ENCODE measurements at regions not wholly inside any gene's neighbourhood (a gene's known extent, or its start where the extent isn't known, plus 50 kb on each side); places are given as distances from the start of the nearest gene placed in this dataset.
"Not testable (repeated sequence)": the region's sequence is repeated elsewhere in the genome, so short reads cannot be mapped to it uniquely, and the experiment has no call there.

DNA sequence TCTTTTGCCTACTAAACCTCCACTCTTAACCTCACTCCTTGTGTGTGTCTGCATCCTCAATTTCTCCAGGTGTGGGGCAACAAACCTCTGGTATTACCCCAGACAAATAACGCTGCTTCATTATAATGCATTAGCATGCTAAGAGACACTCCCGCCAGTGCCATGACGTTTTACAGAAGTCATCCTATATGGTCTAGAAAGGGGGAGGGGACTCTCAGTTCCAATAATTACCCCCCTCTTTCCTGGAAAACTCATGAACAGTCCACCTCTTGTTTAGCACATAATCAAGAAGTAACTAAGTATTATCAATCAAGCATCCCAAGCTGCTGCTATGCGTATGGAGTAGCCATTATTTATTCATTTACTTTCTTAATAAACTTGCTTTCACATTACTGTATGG lies 364.5 kb downstream of the TYW1 start:
- DNase-seq = no peak

- DNase-seq = no peak
These were observed 367.9 kb downstream of the TYW1 start for GRCh38 chr7:67364441-67365017.

- peak; percentile 49 for DNase-seq
These were observed 375.0 kb downstream of the TYW1 start for GRCh38 chr7:67371429-67372305.

GRCh38 chr7:67373389-67373788 lies 376.8 kb downstream of the TYW1 start:
- DNase-seq = not testable (repeated sequence)

GRCh38 chr7:67375427-67375826 lies 378.8 kb downstream of the TYW1 start:
- DNase-seq = no peak

DNA sequence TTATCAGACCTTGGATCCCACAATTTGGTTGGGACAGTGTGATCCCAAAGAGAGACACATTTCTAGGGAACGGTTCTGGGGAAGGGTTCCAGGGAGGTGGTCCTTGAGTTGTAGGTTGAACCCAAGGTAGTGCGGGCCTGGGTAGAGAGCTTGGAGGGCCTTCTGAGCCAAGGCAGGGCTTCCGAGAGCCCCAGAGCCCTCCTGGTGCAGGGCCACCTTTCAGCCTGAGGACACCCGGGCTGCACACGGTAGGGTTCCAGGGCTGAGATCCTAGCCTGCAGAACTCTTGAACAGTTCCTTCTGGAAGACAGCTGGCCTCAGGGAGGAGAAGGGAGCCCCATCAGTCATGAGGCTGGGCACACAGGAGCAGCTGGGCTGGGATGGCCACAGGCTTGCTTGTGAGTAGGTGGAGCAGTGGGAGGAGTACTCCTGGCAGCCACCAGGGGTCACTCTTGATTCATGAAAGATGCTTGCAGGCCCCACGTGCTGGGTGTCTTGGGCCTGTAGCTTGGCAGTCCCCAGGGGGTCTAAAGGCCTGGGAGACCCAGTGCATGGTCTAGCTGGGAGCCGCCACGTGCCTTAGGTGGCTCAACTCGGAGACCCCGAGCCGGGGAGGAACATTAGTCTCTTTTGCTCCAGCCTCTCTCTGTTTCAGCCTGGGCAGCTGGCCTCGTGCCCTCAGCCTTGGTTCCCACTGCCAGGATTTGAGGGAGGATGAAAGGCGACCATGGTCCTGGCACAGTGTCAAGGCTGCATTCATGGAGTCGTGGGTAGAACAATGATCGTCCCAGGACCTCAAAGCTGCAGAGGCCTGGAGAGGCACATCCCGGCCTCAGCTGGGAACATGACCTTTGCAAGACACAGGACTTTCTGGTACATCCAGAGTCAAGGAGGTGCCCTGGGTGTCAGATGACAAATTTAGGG lies 381.6 kb downstream of the TYW1 start:
- DNase-seq = peak; percentile 63

DNA sequence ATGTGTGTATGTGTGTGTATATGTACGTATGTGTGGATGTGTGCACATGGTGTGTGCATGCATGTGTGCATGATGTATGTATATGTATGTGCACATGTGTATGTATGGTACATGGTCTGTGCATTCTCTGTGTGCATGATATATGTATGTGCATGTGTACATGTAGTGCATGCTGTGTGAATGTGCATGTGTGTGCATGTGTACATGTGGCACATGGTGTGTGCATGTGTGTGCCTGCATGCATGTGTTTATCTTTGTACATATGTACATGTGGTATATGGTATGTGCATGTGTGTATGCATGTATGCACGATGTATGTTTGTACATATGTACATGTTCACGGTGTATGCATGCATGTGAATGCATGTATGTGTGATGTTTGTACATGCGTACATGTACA lies 383.7 kb downstream of the TYW1 start:
- DNase-seq = no peak

DNA sequence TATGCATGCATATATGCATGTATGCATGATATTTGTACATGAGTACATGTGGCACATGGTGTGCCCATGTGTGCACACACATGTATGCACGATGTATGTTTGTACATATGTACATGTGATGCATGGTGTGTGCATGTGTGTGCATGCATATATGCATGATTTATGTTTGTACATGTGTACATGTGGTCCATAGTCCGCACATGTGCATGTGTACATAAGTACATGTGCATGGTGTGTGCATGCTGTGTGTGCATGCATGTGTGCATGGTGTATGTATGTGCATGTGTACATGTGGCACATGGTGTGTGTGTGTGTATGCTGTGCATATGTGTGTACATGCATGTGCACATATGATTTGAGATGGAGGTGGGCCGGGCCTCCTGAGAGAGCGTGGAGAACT lies 384.2 kb downstream of the TYW1 start:
- DNase-seq = no peak

GRCh38 chr7:67387851-67388250 lies 391.2 kb downstream of the TYW1 start:
- DNase-seq = no peak

DNA sequence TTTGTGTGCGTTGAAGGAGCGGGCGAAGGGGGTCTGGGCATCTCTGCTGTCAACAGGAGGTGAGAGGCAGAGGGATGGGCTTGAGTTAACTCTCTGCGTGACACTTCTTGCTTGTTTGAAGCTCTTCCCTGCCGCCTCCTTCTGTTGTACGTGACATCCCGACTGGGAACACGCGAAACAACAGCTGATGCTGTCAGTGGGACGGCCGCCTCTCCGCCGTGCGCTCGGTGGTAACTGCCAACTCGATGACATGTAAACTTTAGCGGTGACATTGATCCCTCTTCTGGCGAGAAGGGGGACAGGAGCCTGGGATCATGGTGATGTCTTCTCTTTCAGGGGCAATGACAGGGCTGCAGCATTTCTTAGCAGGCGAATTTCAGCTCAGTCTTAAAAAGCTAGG lies 394.5 kb downstream of the TYW1 start:
- DNase-seq = no peak

GRCh38 chr7:67392596-67393438 lies 396.2 kb downstream of the TYW1 start:
- peak; percentile 16 for DNase-seq

GRCh38 chr7:67393903-67394302 lies 397.3 kb downstream of the TYW1 start:
- no peak for DNase-seq

GRCh38 chr7:67398916-67399315 lies 402.3 kb downstream of the TYW1 start:
- DNase-seq = no peak

DNA sequence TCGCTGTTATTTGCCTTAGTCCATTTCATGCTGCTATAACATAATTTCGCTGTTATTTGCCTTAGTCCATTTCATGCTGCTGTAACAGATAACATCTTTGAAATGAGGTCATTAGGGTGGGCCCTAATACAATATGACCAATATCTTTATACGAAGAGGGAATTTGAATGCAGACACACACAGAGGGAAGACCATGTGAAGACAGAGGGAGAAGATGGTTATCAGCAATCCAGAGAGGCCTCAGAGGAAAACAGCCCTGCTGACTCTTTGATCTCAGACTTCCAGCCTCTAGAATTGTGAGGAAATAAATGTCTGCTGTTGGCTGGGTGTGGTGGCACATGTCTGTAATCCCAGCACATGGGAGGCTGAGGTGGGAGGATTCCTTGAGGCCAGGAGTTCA lies 404.9 kb downstream of the TYW1 start:
- no peak for DNase-seq

DNA sequence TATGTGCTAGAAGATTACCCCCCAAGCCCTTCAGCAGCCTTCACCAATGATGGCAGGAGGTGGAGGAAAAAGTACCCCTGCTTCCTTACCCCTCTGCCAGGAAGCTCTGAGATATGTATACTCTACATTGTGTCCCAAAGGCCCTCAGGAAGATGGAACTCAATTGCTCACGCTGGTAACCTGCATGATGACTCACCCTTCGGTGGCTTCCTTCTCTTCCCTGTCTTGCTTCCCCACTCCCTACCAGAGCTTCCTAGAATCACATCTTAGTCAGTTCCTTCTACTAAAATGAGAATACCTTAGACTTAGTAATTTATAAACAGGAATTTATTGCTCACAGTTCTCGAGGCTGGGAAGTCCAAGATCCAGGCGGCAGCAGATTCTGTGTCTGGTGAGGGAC lies 405.6 kb downstream of the TYW1 start:
- no peak for DNase-seq

DNA sequence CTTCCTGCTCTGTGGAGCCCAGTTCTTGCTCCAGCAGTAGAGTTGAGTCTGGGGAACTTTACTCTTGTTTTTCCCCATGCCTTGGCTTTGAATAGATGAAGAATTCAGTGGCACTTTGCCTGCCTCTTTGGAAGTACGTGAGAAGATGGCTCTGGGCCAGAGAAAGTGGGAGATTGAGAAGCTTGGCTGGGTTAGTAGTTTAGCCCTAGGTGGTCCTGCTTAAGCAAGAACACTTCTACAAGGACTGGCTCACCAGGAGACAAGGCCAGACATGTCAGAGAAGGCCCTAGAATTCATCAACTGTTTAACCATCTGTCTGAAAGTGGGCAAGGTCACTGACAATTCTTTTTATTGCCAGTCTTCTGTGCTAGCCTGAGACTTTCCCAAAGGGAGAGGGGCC lies 410.3 kb downstream of the TYW1 start:
- peak; percentile 40 for DNase-seq

DNA sequence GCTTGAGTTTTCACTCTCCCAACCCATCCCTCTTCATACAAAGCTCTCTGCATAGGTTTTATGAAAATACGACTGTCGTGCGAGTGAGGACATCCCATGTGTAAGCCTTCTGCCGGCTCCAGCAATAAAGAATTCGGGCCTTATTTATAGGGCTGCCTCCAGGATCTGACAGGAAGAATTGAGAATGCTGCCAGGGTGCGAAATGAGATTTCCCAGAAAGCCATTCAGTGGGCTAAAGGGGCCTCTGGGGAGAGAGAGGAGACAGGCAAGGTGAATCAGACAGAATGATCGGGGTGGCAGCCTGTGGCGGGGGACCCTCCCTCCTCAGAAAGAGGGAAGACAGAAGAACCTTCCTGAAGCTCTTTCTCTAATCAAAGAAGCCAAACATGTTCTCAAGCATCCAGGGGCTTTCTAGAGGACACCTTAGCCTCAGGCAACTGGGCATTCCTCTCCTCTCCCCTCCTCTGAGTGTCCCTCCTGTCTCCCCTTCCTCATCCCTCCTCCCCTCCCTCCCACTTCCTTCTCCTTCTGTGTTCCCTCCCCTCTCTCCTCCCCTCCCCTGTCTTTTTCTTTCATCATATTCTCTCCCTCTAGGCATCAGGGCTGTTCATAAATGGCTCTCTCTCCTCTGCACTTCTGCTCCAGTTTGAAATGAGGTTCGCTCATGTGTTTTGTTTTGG lies 410.9 kb downstream of the TYW1 start:
- DNase-seq = no peak

- no peak for DNase-seq
These were observed 411.5 kb downstream of the TYW1 start for GRCh38 chr7:67408109-67408508.

- DNase-seq = peak; percentile 99
These were observed 417.0 kb downstream of the TYW1 start for GRCh38 chr7:67413670-67414069.

- DNase-seq = no peak
These were observed 418.2 kb downstream of the TYW1 start for GRCh38 chr7:67414858-67415257.

- DNase-seq = no peak
These were observed 426.0 kb downstream of the TYW1 start for GRCh38 chr7:67422601-67423000.

GRCh38 chr7:67423065-67423464 lies 426.4 kb downstream of the TYW1 start:
- peak; percentile 7 for DNase-seq

All from NCI-H187 treated with DMSO at 0.1 percent for 48 hours (cell line).